BLaER1 (cell line): ENCODE measurements at regions not wholly inside any gene's neighbourhood (a gene's known extent, or its start where the extent isn't known, plus 50 kb on each side); places are given as distances from the start of the nearest gene placed in this dataset.
A peak's percentile ranks its signal among the peaks of the same experiment; 100 is the strongest.

Source experiments
- H3K27ac ChIP-seq: shearing (Covaris generic); formaldehyde crosslinking; 2 replicates; pipeline ENCODE4 v1.8.1; 2022
- H3K27me3 ChIP-seq: shearing (Covaris generic); formaldehyde crosslinking; 2 replicates; pipeline ENCODE4 v1.8.1; 2022
- H3K36me3 ChIP-seq: shearing (Covaris generic); formaldehyde crosslinking; 2 replicates; pipeline ENCODE4 v1.8.1; 2022
- H3K4me1 ChIP-seq: shearing (Covaris generic); formaldehyde crosslinking; 2 replicates; pipeline ENCODE4 v1.8.1; 2022
- H3K4me2 ChIP-seq: shearing (Covaris generic); formaldehyde crosslinking; 2 replicates; pipeline ENCODE4 v1.8.1; 2022
- H3K4me3 ChIP-seq: shearing (Covaris generic); formaldehyde crosslinking; 2 replicates; pipeline ENCODE4 v1.8.1; 2022
- H3K9ac ChIP-seq: shearing (Covaris generic); formaldehyde crosslinking; 2 replicates; pipeline ENCODE4 v1.8.1; 2022
- H3K9me3 ChIP-seq: shearing (Covaris generic); formaldehyde crosslinking; 2 replicates; pipeline ENCODE4 v1.8.1; 2022
- H4K20me1 ChIP-seq: shearing (Covaris generic); formaldehyde crosslinking; 2 replicates; pipeline ENCODE4 v1.8.1; 2022
- Cebpa-rat ChIP-seq: shearing (Covaris generic); IDR thresholded peaks from 2 replicates; pipeline ENCODE4 v1.8.1; 2022

DNA sequence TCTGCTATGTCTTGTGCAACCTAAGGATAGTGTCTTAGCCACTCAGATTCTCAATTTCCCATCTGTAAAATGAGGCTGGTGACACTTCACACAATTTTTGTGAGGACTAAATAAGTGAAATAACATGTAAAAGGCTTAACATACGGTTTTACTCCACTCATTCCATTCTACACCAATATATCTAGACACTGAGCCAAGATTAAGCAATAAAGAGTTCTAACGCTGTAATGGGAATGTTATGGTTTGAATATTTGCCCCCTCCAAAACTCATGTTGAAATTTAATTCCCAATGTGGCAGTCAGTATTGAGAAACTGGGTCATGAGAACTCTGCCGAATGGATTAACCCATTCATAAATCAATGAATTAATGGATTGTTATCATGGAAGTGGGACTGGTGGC lies 301.0 kb downstream of the HACE1 start:
- no peak overlapping the region for H3K9ac ChIP-seq
- no peak for TF ChIP-seq Cebpa-rat

DNA sequence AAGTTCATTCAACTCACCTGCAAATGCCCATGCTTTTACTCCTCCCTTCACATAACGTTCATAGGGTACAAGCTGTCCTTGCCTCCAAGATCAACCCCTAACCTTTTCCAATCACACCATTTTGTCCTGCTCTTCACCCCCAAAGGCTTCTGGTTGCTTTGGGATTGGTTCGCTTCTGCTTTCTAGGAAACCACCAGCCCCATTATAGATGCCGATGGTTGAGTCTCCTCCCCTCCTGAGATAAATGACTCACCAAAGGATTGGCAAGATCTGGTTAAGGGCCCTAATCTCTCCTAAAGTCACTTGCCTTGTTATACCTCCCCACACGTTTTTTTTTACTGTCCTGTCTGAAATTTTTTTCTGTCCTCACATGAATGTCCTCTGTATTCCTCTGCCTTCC lies 311.4 kb downstream of the HACE1 start:
- Histone ChIP-seq H3K4me1 (no peaks in the 10 kb centered on the region), H3K4me3 (no peak overlapping the region), H3K4me2 (no peak overlapping the region), H3K36me3 (no peaks in the 10 kb centered on the region), H3K9me3 (no peaks in the 10 kb centered on the region), H3K27me3 (no peaks in the 10 kb centered on the region), H3K27ac (no peak overlapping the region), H4K20me1 (no peaks in the 10 kb centered on the region), H3K9ac (no peak overlapping the region)
- TF ChIP-seq Cebpa-rat = no peak

More for the DNA sequence above, 301.0 kb downstream of the HACE1 start:
- Histone ChIP-seq H3K4me3 (no peak overlapping the region), H3K36me3 (no peaks in the 10 kb centered on the region), H3K27ac (no peak overlapping the region), H3K27me3 (no peaks in the 10 kb centered on the region), H3K9me3 (no peaks in the 10 kb centered on the region), H3K4me1 (no peaks in the 10 kb centered on the region), H4K20me1 (no peaks in the 10 kb centered on the region), H3K4me2 (no peak overlapping the region)

GRCh38 chr6:104541411-104541810 lies 318.3 kb downstream of the HACE1 start:
- Histone ChIP-seq H3K4me2 (no peak overlapping the region), H3K27ac (no peak overlapping the region), H3K4me1 (no peaks in the 10 kb centered on the region), H3K36me3 (no peaks in the 10 kb centered on the region), H3K9ac (no peak overlapping the region), H4K20me1 (no peaks in the 10 kb centered on the region), H3K9me3 (no peaks in the 10 kb centered on the region), H3K27me3 (no peaks in the 10 kb centered on the region), H3K4me3 (no peak overlapping the region)
- no peak for TF ChIP-seq Cebpa-rat

- Histone ChIP-seq H3K9me3 (no peaks in the 10 kb centered on the region), H3K27me3 (no peaks in the 10 kb centered on the region), H3K27ac (no peak overlapping the region), H3K9ac (no peak overlapping the region), H3K4me2 (no peak overlapping the region), H3K4me3 (no peak overlapping the region), H3K4me1 (no peaks in the 10 kb centered on the region), H4K20me1 (no peaks in the 10 kb centered on the region), H3K36me3 (no peaks in the 10 kb centered on the region)
- no peak for TF ChIP-seq Cebpa-rat
Measured at GRCh38 chr6:104540743-104541142, 319.0 kb downstream of the HACE1 start.

GRCh38 chr6:104539173-104539572 lies 320.5 kb downstream of the HACE1 start:
- no peaks in the 10 kb centered on the region for H4K20me1 ChIP-seq

DNA sequence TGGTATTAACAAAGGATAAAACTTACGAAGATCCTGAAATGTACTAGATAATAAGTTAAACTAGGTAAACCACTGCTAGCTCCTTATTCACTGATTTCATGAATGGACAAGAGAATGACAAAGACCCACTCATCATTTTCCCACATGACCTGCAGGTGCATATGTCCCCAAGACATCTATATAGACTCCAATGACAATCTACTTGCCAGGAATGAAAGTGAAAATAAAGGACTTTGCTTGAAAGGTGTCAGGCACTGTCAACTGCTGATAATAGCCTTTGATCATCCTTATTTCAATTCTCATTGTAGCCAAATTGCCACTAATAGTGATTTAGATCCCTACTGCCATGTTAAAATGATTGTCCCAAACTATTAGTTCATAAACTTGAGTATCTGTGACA lies 321.8 kb downstream of the HACE1 start:
- Histone ChIP-seq H3K36me3 (no peaks in the 10 kb centered on the region), H3K4me1 (no peaks in the 10 kb centered on the region), H3K27me3 (no peaks in the 10 kb centered on the region), H3K4me3 (no peak overlapping the region), H4K20me1 (no peaks in the 10 kb centered on the region), H3K9ac (no peak overlapping the region), H3K27ac (no peak overlapping the region), H3K9me3 (no peaks in the 10 kb centered on the region), H3K4me2 (no peak overlapping the region)
- TF ChIP-seq Cebpa-rat = no peak

More at GRCh38 chr6:104539173-104539572, 320.5 kb downstream of the HACE1 start:
- no peaks in the 10 kb centered on the region for H3K36me3 ChIP-seq
- no peaks in the 10 kb centered on the region for H3K27me3 ChIP-seq
- no peak overlapping the region for H3K4me2 ChIP-seq
- no peaks in the 10 kb centered on the region for H3K4me1 ChIP-seq
- no peak for TF ChIP-seq Cebpa-rat
- H3K9ac ChIP-seq = no peak overlapping the region
- H3K9me3 ChIP-seq = no peaks in the 10 kb centered on the region
- H3K4me3 ChIP-seq = no peak overlapping the region
- H3K27ac ChIP-seq = no peak overlapping the region

DNA sequence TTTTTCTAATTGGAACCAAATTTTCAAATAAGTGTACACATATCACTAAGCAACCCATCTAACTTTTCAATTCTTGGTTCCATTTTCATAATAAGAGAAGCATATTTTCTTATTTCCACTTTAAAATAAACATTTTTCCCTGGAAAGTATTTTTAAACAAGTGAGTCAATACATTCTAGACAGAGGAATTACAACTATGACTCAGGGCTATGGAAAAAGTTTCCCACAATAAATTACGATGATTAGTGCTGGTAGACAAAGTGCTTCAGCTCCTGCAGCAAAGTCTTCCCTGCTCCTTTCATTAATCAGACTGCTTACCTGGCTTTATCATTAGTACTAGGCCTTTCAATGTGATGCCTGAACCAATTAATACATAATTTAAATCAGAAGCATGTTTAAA lies 322.5 kb downstream of the HACE1 start:
- H3K9ac ChIP-seq = no peak overlapping the region

DNA sequence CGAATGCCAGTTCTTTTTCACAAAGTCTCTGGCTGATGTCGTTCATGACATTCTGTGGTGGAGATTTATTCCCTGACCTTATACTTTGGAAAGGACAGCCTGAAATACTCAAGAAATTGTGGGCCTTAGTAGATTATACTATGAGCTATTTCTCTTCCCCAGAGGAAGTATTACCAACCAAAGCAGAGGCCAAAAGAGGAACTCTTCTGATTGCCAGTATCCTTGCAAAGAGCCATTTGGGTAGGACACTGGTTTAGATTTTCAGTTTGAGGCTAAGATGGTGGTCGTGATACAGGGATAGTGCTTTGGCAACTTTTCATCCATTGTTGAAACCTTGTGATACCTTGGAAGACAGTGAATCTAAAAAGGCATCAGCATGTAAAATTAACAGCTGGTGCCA lies 327.3 kb downstream of the HACE1 start:
- H3K36me3 ChIP-seq = no peaks in the 10 kb centered on the region
- no peak overlapping the region for H3K4me2 ChIP-seq
- H3K27ac ChIP-seq = no peak overlapping the region
- no peaks in the 10 kb centered on the region for H3K27me3 ChIP-seq
- H3K9me3 ChIP-seq = no peaks in the 10 kb centered on the region
- H3K4me3 ChIP-seq = no peak overlapping the region
- no peak overlapping the region for H3K9ac ChIP-seq
- H4K20me1 ChIP-seq = no peaks in the 10 kb centered on the region
- peaks cover 6% of the 10 kb centered on the region for H3K4me1 ChIP-seq
- TF ChIP-seq Cebpa-rat = no peak

More for the DNA sequence above, 322.5 kb downstream of the HACE1 start:
- Histone ChIP-seq H3K36me3 (no peaks in the 10 kb centered on the region), H3K4me2 (no peak overlapping the region), H3K9me3 (no peaks in the 10 kb centered on the region), H3K27me3 (no peaks in the 10 kb centered on the region), H3K4me3 (no peak overlapping the region), H3K4me1 (no peaks in the 10 kb centered on the region), H4K20me1 (no peaks in the 10 kb centered on the region), H3K27ac (no peak overlapping the region)
- TF ChIP-seq Cebpa-rat = no peak

DNA sequence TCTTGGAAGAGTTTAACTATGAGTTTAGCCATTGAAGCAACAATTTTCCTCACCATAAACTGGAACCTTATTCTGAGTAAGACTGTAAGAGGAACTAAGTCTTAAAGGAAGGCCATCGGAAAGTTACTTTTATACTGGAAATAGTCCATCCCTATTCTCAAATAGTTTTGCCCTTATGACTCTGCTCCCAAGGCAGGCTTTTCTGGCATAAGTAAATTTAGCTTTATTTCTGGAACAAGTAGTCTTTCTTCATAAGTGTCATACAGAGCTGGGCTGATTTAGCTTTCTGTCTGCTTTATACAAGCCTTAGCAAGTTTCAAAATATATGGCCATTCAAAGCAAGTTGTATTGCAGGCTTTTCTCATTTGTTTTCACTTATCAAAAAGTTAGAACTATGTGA lies 328.1 kb downstream of the HACE1 start:
- H3K4me3 ChIP-seq = no peak overlapping the region
- H3K27me3 ChIP-seq = no peaks in the 10 kb centered on the region
- peaks cover 14% of the 10 kb centered on the region for H3K4me1 ChIP-seq
- TF ChIP-seq Cebpa-rat = no peak
- H3K27ac ChIP-seq = no peak overlapping the region
- H3K4me2 ChIP-seq = no peak overlapping the region
- H3K9ac ChIP-seq = no peak overlapping the region
- no peaks in the 10 kb centered on the region for H3K36me3 ChIP-seq
- no peaks in the 10 kb centered on the region for H4K20me1 ChIP-seq
- no peaks in the 10 kb centered on the region for H3K9me3 ChIP-seq

GRCh38 chr6:104527761-104528415 lies 331.8 kb downstream of the HACE1 start:
- Histone ChIP-seq H3K36me3 (no peaks in the 10 kb centered on the region), H3K4me2 (peak overlapping the region; percentile 79), H4K20me1 (no peaks in the 10 kb centered on the region), H3K9me3 (no peaks in the 10 kb centered on the region), H3K4me1 (peaks cover 22% of the 10 kb centered on the region), H3K27ac (no peak overlapping the region), H3K4me3 (no peak overlapping the region), H3K9ac (no peak overlapping the region), H3K27me3 (no peaks in the 10 kb centered on the region)
- no peak for TF ChIP-seq Cebpa-rat

DNA sequence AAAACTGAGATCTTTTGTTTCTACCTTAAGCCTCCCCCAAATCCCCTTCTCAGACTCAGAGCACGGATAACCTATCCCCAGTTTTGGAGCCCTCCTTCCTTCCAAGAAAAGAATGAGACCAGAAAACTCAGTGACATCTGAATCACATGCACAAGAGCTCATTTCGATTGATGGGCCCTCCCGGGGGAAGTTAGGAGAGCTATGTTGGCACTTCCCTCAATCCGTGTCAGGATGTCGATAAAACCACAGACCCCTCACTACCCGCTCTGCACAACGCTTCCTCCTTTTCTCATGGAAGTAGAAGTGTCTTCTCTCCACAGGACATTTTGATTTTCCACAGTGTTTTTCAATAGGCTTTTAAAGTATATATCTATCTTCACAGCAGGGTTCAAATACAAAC lies 332.4 kb downstream of the HACE1 start:
- peak overlapping the region; percentile 28; the same call in 1 of the 2 replicates for H3K9ac ChIP-seq
- H3K36me3 ChIP-seq = no peaks in the 10 kb centered on the region
- peaks cover 22% of the 10 kb centered on the region for H3K4me1 ChIP-seq
- no peaks in the 10 kb centered on the region for H3K27me3 ChIP-seq
- peak overlapping the region; percentile 79 for H3K4me2 ChIP-seq
- H4K20me1 ChIP-seq = no peaks in the 10 kb centered on the region
- H3K9me3 ChIP-seq = no peaks in the 10 kb centered on the region
- no peak overlapping the region for H3K4me3 ChIP-seq
- H3K27ac ChIP-seq = peak overlapping the region; percentile 54
- no peak for TF ChIP-seq Cebpa-rat
